HEK293 (cell line): ENCODE measurements at regions not wholly inside any gene's neighbourhood (a gene's known extent, or its start where the extent isn't known, plus 50 kb on each side); places are given as distances from the start of the nearest gene placed in this dataset.

Experiments used
- CTCF ChIA-PET: fragments of 350-600 bp; formaldehyde crosslinking; extraction: SDS; loops from one replicate; lab custom pipeline; 2021; ENCODE audit warnings: antibody characterized with exemption; lab: Yijun Ruan, JAX
- POLR2A ChIA-PET: fragments of 300-600 bp; formaldehyde crosslinking; extraction: SDS; loops from one replicate; lab custom pipeline; 2020; ENCODE audit warnings: antibody characterized with exemption, inconsistent platforms; lab: Yijun Ruan, JAX
- H3K27ac ChIP-seq: fragments of 200-500 bp; sonication (Bioruptor generic); 2 replicates; pipeline ENCODE4 v1.5.1; 2014; ENCODE audit warnings: low read depth, low read length, control low read depth, inconsistent platforms; ENCODE audit errors: extremely low read depth
- H3K36me3 ChIP-seq, 2 experiments: fragments of 200-500 bp in 1 of 2; sonication (Bioruptor generic) in 1 of 2; 1 replicate in 1 of 2; 2 replicates in 1 of 2; pipeline ENCODE4 v1.5.1; 2014 to 2017; ENCODE audit warnings: inconsistent platforms in 2 of 2, low read length in 2 of 2; ENCODE audit not compliant: control insufficient read depth in 2 of 2, insufficient read depth in 1 of 2
- H3K4me1 ChIP-seq: fragments of 200-500 bp; sonication (Bioruptor generic); 2 replicates; pipeline ENCODE4 v1.5.1; 2014; ENCODE audit warnings: mild to moderate bottlenecking, low read length, inconsistent platforms; ENCODE audit not compliant: control insufficient read depth, insufficient read depth
- H3K4me3 ChIP-seq: 2 replicates; pipeline ENCODE4 v1.5.1; 2011; ENCODE audit warnings: low read depth, mild to moderate bottlenecking, control low read depth, low read length, moderate library complexity
- H3K9me3 ChIP-seq: fragments of 200-500 bp; sonication (Bioruptor generic); 2 replicates; pipeline ENCODE4 v1.5.1; 2014; ENCODE audit warnings: low read depth, low read length, inconsistent platforms; ENCODE audit not compliant: control insufficient read depth, insufficient read depth
- GLI2 ChIP-seq: fragments of 450-650 bp; formaldehyde crosslinking; IDR thresholded peaks from 2 replicates; pipeline ENCODE4; 2017; ENCODE audit warnings: missing biosample characterization, missing genetic modification characterization, low read depth, borderline replicate concordance
- KLF16 ChIP-seq: fragments of 450-650 bp; formaldehyde crosslinking; IDR thresholded peaks from 2 replicates; pipeline ENCODE4 v1.5.1; 2017; ENCODE audit warnings: missing biosample characterization, missing genetic modification characterization
- KLF9 ChIP-seq: fragments of 450-650 bp; formaldehyde crosslinking; IDR thresholded peaks from 2 replicates; pipeline ENCODE4 v1.5.1; 2016; ENCODE audit warnings: missing biosample characterization, missing genetic modification characterization, low read depth
- MZF1 ChIP-seq: fragments of 450-650 bp; formaldehyde crosslinking; IDR thresholded peaks from 2 replicates; pipeline ENCODE4 v1.5.1; 2017; ENCODE audit warnings: missing biosample characterization, missing genetic modification characterization, borderline replicate concordance
- SCRT2 ChIP-seq: fragments of 450-650 bp; formaldehyde crosslinking; IDR thresholded peaks from 2 replicates; pipeline ENCODE4 v1.5.1; 2016; ENCODE audit warnings: missing biosample characterization, missing genetic modification characterization
- ZIC2 ChIP-seq: fragments of 450-650 bp; formaldehyde crosslinking; IDR thresholded peaks from 2 replicates; pipeline ENCODE4 v1.5.1; 2016; ENCODE audit warnings: missing biosample characterization, missing genetic modification characterization
- ZNF114 ChIP-seq: fragments of 450-650 bp; formaldehyde crosslinking; IDR thresholded peaks from 2 replicates; pipeline ENCODE4 v1.5.0; 2017; ENCODE audit warnings: missing biosample characterization, missing genetic modification characterization
- ZNF121 ChIP-seq: fragments of 450-650 bp; formaldehyde crosslinking; IDR thresholded peaks from 2 replicates; pipeline ENCODE4 v1.5.1; 2016; ENCODE audit warnings: missing biosample characterization, missing genetic modification characterization
- ZNF146 ChIP-seq: fragments of 450-650 bp; formaldehyde crosslinking; IDR thresholded peaks from 2 replicates; pipeline ENCODE4 v1.5.1; 2016; ENCODE audit warnings: missing biosample characterization, missing genetic modification characterization
- ZNF529 ChIP-seq: fragments of 450-650 bp; formaldehyde crosslinking; IDR thresholded peaks from 2 replicates; pipeline ENCODE4 v1.5.1; 2017; ENCODE audit warnings: missing genetic modification characterization, missing biosample characterization; ENCODE audit not compliant: insufficient replicate concordance
- ZNF560 ChIP-seq: fragments of 450-650 bp; formaldehyde crosslinking; IDR thresholded peaks from 2 replicates; pipeline ENCODE4 v1.5.1; 2017; ENCODE audit warnings: missing biosample characterization, missing genetic modification characterization, borderline replicate concordance
- ZNF707 ChIP-seq: fragments of 450-650 bp; formaldehyde crosslinking; IDR thresholded peaks from 2 replicates; pipeline ENCODE4 v1.5.1; 2016; ENCODE audit warnings: missing biosample characterization, missing genetic modification characterization
- ZNF76 ChIP-seq: fragments of 450-650 bp; formaldehyde crosslinking; IDR thresholded peaks from 2 replicates; pipeline ENCODE4; 2016; ENCODE audit warnings: low read depth, missing biosample characterization, missing genetic modification characterization, borderline replicate concordance
- TF ChIP-seq, protein P1 (sequence below): fragments of 450-650 bp; formaldehyde crosslinking; IDR thresholded peaks from 2 replicates; pipeline ENCODE4 v1.5.1; 2016; ENCODE audit warnings: missing biosample characterization, missing genetic modification characterization, borderline replicate concordance
- TF ChIP-seq, protein P2 (sequence below): fragments of 450-650 bp; formaldehyde crosslinking; IDR thresholded peaks from 2 replicates; pipeline ENCODE4 v1.5.1; 2016; ENCODE audit warnings: missing biosample characterization, missing genetic modification characterization
- TF ChIP-seq, protein P3 (sequence below): fragments of 450-650 bp; formaldehyde crosslinking; IDR thresholded peaks from 2 replicates; pipeline ENCODE4 v1.5.1; 2016; ENCODE audit warnings: missing biosample characterization, missing genetic modification characterization
- TF ChIP-seq, protein P4 (sequence below): sonication (generic); formaldehyde crosslinking; IDR thresholded peaks from 2 replicates; pipeline ENCODE4 v1.8.1; 2022; ENCODE audit warnings: mild to moderate bottlenecking, moderate library complexity, missing genetic modification reagents
- TF ChIP-seq, protein P5 (sequence below): fragments of 450-650 bp; formaldehyde crosslinking; IDR thresholded peaks from 2 replicates; pipeline ENCODE4 v1.5.1; 2016; ENCODE audit warnings: missing biosample characterization, missing genetic modification characterization

DNA sequence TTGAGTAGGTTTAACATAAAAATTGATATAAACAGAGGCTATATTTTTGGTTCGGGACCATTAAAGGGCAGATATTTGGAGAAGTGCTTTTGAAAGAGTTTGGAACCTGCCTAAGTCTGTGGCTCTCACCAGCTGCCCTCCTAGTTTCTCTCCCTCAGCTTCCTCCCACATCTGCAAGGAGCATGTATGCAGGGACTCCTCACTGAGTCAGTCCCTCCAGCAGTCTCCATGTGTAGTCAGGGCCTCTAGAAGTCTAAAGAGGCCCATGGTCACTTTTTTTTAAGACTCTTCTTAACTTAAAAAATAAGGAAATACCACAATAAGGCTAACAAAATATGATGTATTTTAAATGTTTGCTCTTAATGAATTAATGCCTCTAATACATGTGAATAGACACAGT, 220.0 kb upstream of the TANK start (continued):
- TF ChIP-seq ZNF707 = no peak

DNA sequence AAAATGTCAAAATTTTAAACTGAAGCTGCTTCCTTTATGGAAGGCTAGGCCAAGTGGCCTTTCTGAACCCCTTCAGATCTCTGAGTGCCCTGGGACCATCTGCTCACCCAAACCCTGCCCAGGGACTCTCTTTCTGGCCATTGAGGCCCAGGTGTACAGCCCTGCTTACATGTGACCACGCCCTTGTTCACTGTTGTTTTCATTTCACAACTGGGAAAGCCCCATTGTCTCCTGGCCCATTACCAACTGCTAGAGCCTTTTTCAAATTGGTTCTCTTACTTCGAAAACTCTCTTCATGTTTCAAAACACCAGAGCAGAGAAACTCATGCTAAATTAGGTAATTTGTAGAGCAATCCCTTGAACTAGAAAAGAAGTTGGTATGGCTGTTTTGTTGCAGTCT, 219.5 kb upstream of the TANK start:
- H3K36me3 ChIP-seq = no peaks in the 10 kb centered on the region
- TF ChIP-seq, protein P1, sequence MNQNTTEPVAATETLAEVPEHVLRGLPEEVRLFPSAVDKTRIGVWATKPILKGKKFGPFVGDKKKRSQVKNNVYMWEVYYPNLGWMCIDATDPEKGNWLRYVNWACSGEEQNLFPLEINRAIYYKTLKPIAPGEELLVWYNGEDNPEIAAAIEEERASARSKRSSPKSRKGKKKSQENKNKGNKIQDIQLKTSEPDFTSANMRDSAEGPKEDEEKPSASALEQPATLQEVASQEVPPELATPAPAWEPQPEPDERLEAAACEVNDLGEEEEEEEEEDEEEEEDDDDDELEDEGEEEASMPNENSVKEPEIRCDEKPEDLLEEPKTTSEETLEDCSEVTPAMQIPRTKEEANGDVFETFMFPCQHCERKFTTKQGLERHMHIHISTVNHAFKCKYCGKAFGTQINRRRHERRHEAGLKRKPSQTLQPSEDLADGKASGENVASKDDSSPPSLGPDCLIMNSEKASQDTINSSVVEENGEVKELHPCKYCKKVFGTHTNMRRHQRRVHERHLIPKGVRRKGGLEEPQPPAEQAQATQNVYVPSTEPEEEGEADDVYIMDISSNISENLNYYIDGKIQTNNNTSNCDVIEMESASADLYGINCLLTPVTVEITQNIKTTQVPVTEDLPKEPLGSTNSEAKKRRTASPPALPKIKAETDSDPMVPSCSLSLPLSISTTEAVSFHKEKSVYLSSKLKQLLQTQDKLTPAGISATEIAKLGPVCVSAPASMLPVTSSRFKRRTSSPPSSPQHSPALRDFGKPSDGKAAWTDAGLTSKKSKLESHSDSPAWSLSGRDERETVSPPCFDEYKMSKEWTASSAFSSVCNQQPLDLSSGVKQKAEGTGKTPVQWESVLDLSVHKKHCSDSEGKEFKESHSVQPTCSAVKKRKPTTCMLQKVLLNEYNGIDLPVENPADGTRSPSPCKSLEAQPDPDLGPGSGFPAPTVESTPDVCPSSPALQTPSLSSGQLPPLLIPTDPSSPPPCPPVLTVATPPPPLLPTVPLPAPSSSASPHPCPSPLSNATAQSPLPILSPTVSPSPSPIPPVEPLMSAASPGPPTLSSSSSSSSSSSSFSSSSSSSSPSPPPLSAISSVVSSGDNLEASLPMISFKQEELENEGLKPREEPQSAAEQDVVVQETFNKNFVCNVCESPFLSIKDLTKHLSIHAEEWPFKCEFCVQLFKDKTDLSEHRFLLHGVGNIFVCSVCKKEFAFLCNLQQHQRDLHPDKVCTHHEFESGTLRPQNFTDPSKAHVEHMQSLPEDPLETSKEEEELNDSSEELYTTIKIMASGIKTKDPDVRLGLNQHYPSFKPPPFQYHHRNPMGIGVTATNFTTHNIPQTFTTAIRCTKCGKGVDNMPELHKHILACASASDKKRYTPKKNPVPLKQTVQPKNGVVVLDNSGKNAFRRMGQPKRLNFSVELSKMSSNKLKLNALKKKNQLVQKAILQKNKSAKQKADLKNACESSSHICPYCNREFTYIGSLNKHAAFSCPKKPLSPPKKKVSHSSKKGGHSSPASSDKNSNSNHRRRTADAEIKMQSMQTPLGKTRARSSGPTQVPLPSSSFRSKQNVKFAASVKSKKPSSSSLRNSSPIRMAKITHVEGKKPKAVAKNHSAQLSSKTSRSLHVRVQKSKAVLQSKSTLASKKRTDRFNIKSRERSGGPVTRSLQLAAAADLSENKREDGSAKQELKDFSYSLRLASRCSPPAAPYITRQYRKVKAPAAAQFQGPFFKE (tag by site-specific recombination) = no peak
- TF ChIP-seq ZNF560 (tag by site-specific recombination) = no peak
- H3K4me1 ChIP-seq = no peaks in the 10 kb centered on the region
- no peak overlapping the region for H3K4me3 ChIP-seq
- CTCF ChIA-PET = no interaction called here
- H3K27ac ChIP-seq = no peak overlapping the region
- POLR2A ChIA-PET = no interaction called here
- H3K9me3 ChIP-seq = no peaks in the 10 kb centered on the region

DNA sequence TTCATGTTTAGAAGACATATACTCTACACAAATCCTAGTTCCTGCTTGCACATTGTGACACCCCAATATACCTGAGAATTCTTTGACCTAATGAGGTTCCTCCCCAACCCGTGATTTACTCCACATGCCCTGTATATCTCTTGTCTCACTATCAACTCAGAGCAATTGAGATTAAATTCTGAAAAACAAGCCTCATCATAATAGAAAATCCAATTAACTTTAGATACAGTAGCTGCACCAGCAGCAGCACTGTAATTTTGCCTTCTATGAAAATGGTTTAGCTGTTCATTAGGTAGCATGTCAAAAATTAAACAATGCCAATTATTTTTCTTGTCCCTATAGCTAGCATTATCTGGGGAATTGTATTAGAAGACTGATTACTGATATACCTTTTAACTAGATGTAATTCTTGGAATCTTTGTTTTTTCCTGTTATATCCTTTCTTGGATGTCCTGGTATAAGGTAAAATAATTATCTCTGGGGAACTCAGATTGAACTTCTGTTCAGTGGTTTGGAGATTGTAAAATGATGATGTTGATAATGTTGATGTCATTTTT, 218.9 kb upstream of the TANK start:
- ChIA-PET POLR2A (no interaction called here), CTCF (interaction anchor here (0.6 kb wide), 1 partner anchor 272 kb away, joined by 3 read pairs; no protein-coding TSS in a partner anchor)
- Histone ChIP-seq H3K36me3 (no peaks in the 10 kb centered on the region), H3K9me3 (no peaks in the 10 kb centered on the region), H3K4me1 (no peaks in the 10 kb centered on the region), H3K4me3 (no peak overlapping the region), H3K27ac (no peak overlapping the region)
- no peak for TF ChIP-seq KLF16 (tag by site-specific recombination)
- TF ChIP-seq ZNF146 (tag by site-specific recombination) = no peak
- TF ChIP-seq, protein P2, sequence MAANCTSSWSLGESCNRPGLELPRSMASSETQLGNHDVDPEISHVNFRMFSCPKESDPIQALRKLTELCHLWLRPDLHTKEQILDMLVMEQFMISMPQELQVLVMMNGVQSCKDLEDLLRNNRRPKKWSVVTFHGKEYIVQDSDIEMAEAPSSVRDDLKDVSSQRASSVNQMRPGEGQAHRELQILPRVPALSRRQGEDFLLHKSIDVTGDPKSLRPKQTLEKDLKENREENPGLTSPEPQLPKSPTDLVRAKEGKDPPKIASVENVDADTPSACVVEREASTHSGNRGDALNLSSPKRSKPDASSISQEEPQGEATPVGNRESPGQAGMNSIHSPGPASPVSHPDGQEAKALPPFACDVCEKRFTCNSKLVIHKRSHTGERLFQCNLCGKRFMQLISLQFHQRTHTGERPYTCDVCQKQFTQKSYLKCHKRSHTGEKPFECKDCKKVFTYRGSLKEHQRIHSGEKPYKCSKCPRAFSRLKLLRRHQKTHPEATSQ = no peak
- TF ChIP-seq KLF9 (tag by site-specific recombination) = no peak
- no peak for TF ChIP-seq ZIC2
- no peak for TF ChIP-seq ZNF114 (tag by site-specific recombination)
- no peak for TF ChIP-seq SCRT2 (tag by site-specific recombination)
- TF ChIP-seq, protein P3, sequence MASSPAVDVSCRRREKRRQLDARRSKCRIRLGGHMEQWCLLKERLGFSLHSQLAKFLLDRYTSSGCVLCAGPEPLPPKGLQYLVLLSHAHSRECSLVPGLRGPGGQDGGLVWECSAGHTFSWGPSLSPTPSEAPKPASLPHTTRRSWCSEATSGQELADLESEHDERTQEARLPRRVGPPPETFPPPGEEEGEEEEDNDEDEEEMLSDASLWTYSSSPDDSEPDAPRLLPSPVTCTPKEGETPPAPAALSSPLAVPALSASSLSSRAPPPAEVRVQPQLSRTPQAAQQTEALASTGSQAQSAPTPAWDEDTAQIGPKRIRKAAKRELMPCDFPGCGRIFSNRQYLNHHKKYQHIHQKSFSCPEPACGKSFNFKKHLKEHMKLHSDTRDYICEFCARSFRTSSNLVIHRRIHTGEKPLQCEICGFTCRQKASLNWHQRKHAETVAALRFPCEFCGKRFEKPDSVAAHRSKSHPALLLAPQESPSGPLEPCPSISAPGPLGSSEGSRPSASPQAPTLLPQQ (tag by site-specific recombination) = no peak
- TF ChIP-seq, protein P4, sequence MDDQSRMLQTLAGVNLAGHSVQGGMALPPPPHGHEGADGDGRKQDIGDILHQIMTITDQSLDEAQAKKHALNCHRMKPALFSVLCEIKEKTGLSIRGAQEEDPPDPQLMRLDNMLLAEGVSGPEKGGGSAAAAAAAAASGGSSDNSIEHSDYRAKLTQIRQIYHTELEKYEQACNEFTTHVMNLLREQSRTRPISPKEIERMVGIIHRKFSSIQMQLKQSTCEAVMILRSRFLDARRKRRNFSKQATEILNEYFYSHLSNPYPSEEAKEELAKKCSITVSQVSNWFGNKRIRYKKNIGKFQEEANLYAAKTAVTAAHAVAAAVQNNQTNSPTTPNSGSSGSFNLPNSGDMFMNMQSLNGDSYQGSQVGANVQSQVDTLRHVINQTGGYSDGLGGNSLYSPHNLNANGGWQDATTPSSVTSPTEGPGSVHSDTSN = no peak
- TF ChIP-seq ZNF529 (tag by site-specific recombination) = no peak
- TF ChIP-seq MZF1 (tag by site-specific recombination) = no peak
- TF ChIP-seq ZNF560 (tag by site-specific recombination) = no peak
- TF ChIP-seq GLI2 = no peak
- TF ChIP-seq, protein P5, sequence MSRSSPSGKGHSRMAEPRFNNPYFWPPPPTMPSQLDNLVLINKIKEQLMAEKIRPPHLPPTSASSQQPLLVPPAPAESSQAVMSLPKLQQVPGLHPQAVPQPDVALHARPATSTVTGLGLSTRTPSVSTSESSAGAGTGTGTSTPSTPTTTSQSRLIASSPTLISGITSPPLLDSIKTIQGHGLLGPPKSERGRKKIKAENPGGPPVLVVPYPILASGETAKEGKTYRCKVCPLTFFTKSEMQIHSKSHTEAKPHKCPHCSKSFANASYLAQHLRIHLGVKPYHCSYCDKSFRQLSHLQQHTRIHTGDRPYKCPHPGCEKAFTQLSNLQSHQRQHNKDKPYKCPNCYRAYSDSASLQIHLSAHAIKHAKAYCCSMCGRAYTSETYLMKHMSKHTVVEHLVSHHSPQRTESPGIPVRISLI (tag by site-specific recombination) = no peak
- no peak for TF ChIP-seq ZNF76 (tag by site-specific recombination)
- no peak for TF ChIP-seq ZNF121 (tag by site-specific recombination)
